Skin epidermis (tissue), 12 donors: ENCODE measurements at regions not wholly inside any gene's neighbourhood (a gene's known extent, or its start where the extent isn't known, plus 50 kb on each side); places are given as distances from the start of the nearest gene placed in this dataset.
"Not testable (repeated sequence)": the region's sequence is repeated elsewhere in the genome, so short reads cannot be mapped to it uniquely, and the experiment has no call there.

Source experiments
- H3K27ac ChIP-seq, 21 experiments: fragments of 200-600 bp; sonication (generic) in 11 of 21; one replicate each; pipeline ENCODE4 v1.5.0; 2020; ENCODE audit warnings: mild to moderate bottlenecking in 3 of 21, inconsistent platforms in 2 of 21, moderate library complexity in 2 of 21
- H3K4me3 ChIP-seq, 7 experiments: fragments of 200-600 bp; sonication (generic) in 2 of 7; one replicate each; pipeline ENCODE4 v1.5.0; 2020; ENCODE audit warnings: inconsistent platforms in 2 of 7, mild to moderate bottlenecking in 2 of 7, moderate library complexity in 1 of 7

GRCh38 chr9:84054341-84055010, 73.9 kb downstream of the RMI1 start:
- Histone ChIP-seq H3K27ac (no peak overlapping the region), H3K4me3 (no peak overlapping the region)

GRCh38 chr9:84057662-84058061, 77.1 kb downstream of the RMI1 start:
- Histone ChIP-seq H3K27ac (no peak overlapping the region), H3K4me3 (no peak overlapping the region)

GRCh38 chr9:84059936-84060335, 79.3 kb downstream of the RMI1 start:
- H3K4me3 ChIP-seq: no peak overlapping the region
- H3K27ac ChIP-seq: no peak overlapping the region

GRCh38 chr9:84061613-84062193, 81.1 kb downstream of the RMI1 start:
- Histone ChIP-seq H3K27ac (no peak overlapping the region), H3K4me3 (no peak overlapping the region)

- no peak overlapping the region for H3K4me3 ChIP-seq
- H3K27ac ChIP-seq: no peak overlapping the region
These were observed 81.9 kb downstream of the RMI1 start for GRCh38 chr9:84062538-84062937.

- Histone ChIP-seq H3K4me3 (no peak overlapping the region), H3K27ac (no peak overlapping the region)
These were observed 87.2 kb downstream of the RMI1 start for GRCh38 chr9:84067821-84068220.

- no peak overlapping the region for H3K4me3 ChIP-seq
- H3K27ac ChIP-seq: no peak overlapping the region
These were observed 88.3 kb downstream of the RMI1 start for GRCh38 chr9:84068872-84069271.

- Histone ChIP-seq H3K27ac (no peak overlapping the region), H3K4me3 (no peak overlapping the region)
These were observed 90.0 kb downstream of the RMI1 start for GRCh38 chr9:84070590-84070989.

- Histone ChIP-seq H3K4me3 (no peak overlapping the region), H3K27ac (no peak overlapping the region)
These were observed 92.1 kb downstream of the RMI1 start for GRCh38 chr9:84072621-84073180.

- Histone ChIP-seq H3K27ac (no peak overlapping the region), H3K4me3 (no peak overlapping the region)
These were observed 94.4 kb downstream of the RMI1 start for GRCh38 chr9:84075004-84075403.

GRCh38 chr9:84076384-84076783, 95.8 kb downstream of the RMI1 start:
- Histone ChIP-seq H3K4me3 (no peak overlapping the region), H3K27ac (no peak overlapping the region)

GRCh38 chr9:84077816-84078215, 97.2 kb downstream of the RMI1 start:
- H3K27ac ChIP-seq, H3K4me3 ChIP-seq: not testable (repeated sequence)

- Histone ChIP-seq H3K27ac (no peak overlapping the region), H3K4me3 (no peak overlapping the region)
These were observed 99.4 kb downstream of the RMI1 start for GRCh38 chr9:84079994-84080393.

GRCh38 chr9:84101964-84102632, 121.5 kb downstream of the RMI1 start:
- H3K4me3 ChIP-seq: no peak overlapping the region
- H3K27ac ChIP-seq: no peak overlapping the region

GRCh38 chr9:84103651-84104377, 123.2 kb downstream of the RMI1 start:
- Histone ChIP-seq H3K27ac (no peak overlapping the region), H3K4me3 (no peak overlapping the region)

- H3K27ac ChIP-seq: no peak overlapping the region
- H3K4me3 ChIP-seq: no peak overlapping the region
These were observed 126.5 kb downstream of the RMI1 start for GRCh38 chr9:84107081-84107480.

GRCh38 chr9:84107995-84108394, 127.4 kb downstream of the RMI1 start:
- Histone ChIP-seq H3K27ac (no peak overlapping the region), H3K4me3 (no peak overlapping the region)

- H3K4me3 ChIP-seq: no peak overlapping the region
- no peak overlapping the region for H3K27ac ChIP-seq
These were observed 131.1 kb downstream of the RMI1 start for GRCh38 chr9:84111726-84112125.

- H3K27ac ChIP-seq: no peak overlapping the region
- H3K4me3 ChIP-seq: no peak overlapping the region
These were observed 141.5 kb downstream of the RMI1 start for GRCh38 chr9:84121991-84122523.

GRCh38 chr9:84122572-84122971, 142.0 kb downstream of the RMI1 start:
- Histone ChIP-seq H3K4me3 (no peak overlapping the region), H3K27ac (no peak overlapping the region)
